Transverse colon (tissue), 4 donors: ENCODE measurements at regions not wholly inside any gene's neighbourhood (a gene's known extent, or its start where the extent isn't known, plus 50 kb on each side); places are given as distances from the start of the nearest gene placed in this dataset.

Source experiments
- DNase-seq: peaks from one replicate; pipeline ENCODE4 v3.0.0-alpha.2; 2019
- H3K27ac ChIP-seq, 4 donors: fragments of 200-600 bp; sonication (generic); 2 replicates each; pipeline ENCODE4 v1.5.1; 2016 to 2018; ENCODE audit warnings: inconsistent platforms in 4 of 4
- H3K27me3 ChIP-seq: fragments of 200-600 bp; sonication (generic); 2 replicates; pipeline ENCODE4 v1.5.1; 2017; ENCODE audit warnings: inconsistent platforms
- H3K36me3 ChIP-seq, 4 donors: fragments of 200-600 bp; sonication (generic); 2 replicates each; pipeline ENCODE4 v1.5.1; 2017 to 2019; ENCODE audit warnings: inconsistent platforms in 4 of 4
- H3K4me1 ChIP-seq, 4 donors: fragments of 200-600 bp; sonication (generic); 2 replicates each; pipeline ENCODE4 v1.5.1; 2017 to 2020; ENCODE audit warnings: inconsistent platforms in 4 of 4
- H3K4me3 ChIP-seq, 4 donors: fragments of 200-600 bp; sonication (generic); 1 replicate in 1 of 4; 2 replicates in 3 of 4; pipeline versions ENCODE4 v1.5.1 to v1.6.1; 2017 to 2019; ENCODE audit warnings: inconsistent platforms in 4 of 4
- H3K9me3 ChIP-seq, 2 donors: fragments of 200-600 bp; sonication (generic); 2 replicates each; pipeline ENCODE4 v1.5.1; 2017 to 2019; ENCODE audit warnings: inconsistent platforms in 2 of 2
- CTCF ChIP-seq, 5 experiments: fragments of 200-600 bp in 3 of 5; fragments of 450-650 bp in 2 of 5; sonication (generic) in 3 of 5; IDR thresholded peaks; 1 replicate in 2 of 5; 2 replicates in 3 of 5; pipeline ENCODE4 v1.5.1; 2016 to 2017; ENCODE audit warnings: antibody characterized with exemption in 5 of 5, inconsistent platforms in 3 of 5, mild to moderate bottlenecking in 2 of 5, moderate library complexity in 1 of 5
- EP300 ChIP-seq: sonication (generic); formaldehyde crosslinking; IDR thresholded peaks from one replicate; pipeline ENCODE4 v1.6.1; 2017; ENCODE audit warnings: antibody characterized with exemption, low read depth
- POLR2A ChIP-seq: fragments of 450-650 bp; IDR thresholded peaks from one replicate; pipeline ENCODE4 v1.6.1; 2016; ENCODE audit warnings: antibody characterized with exemption, mild to moderate bottlenecking, moderate library complexity
- POLR2AphosphoS5 ChIP-seq, 3 donors: sonication (generic); formaldehyde crosslinking; IDR thresholded peaks; one replicate each; pipeline ENCODE4 v1.6.1; 2016; ENCODE audit warnings: antibody characterized with exemption in 3 of 3
- WGBS, 2 donors: methylation state at CpG; one replicate each; pipeline ENCODE4 v1.1.5; 2018; ENCODE audit warnings: low coverage in 1 of 2; 5-methylcytosine and 5-hydroxymethylcytosine counted together
- in situ Hi-C, 4 donors: fragments of 200-750 bp; cut with MboI; loops; one replicate each; pipeline versions ENCODE4 v1.15.0 to v1.15.1; 2017; ENCODE audit warnings: low sequenced_read_pairs in 3 of 4, low pct_ligation_motif_present in 1 of 4, low pct_unique_long_range_greater_than_20kb in 1 of 4
- intact Hi-C: fragments of 100-400 bp; cut with DNase I; formaldehyde crosslinking; loops from one replicate; pipeline ENCODE4 v1.15.1; 2023; ENCODE audit warnings: low total_unique reads

- Histone ChIP-seq H3K4me3 (no peak overlapping the region), H3K4me1 (no peaks in the 10 kb centered on the region), H3K27me3 (no peaks in the 10 kb centered on the region), H3K36me3 (no peaks in the 10 kb centered on the region), H3K9me3 (no peaks in the 10 kb centered on the region), H3K27ac (no peak overlapping the region)
- no peak for TF ChIP-seq POLR2AphosphoS5 (IDR thresholded peaks at IDR 0.05)
- no peak for TF ChIP-seq POLR2A
- no peak for DNase-seq
- intact Hi-C loops: no loop called here
- in situ Hi-C loops: no loop called here
Observed at GRCh38 chr4:178288462-178288861, 846.2 kb upstream of the AGA start.

- 79 to 86% methylated on average over 6 of the region's 6 CpGs for WGBS, 2 donors
- intact Hi-C loops (loop anchor here (10.0 kb wide), 1 partner anchor 1581 kb away; no protein-coding TSS in a partner anchor), in situ Hi-C loops (no loop called here)
- no peak overlapping the region for H3K4me3 ChIP-seq
- H3K27ac ChIP-seq: no peak overlapping the region
- no peaks in the 10 kb centered on the region for H3K36me3 ChIP-seq
- no peaks in the 10 kb centered on the region for H3K9me3 ChIP-seq
- no peak for DNase-seq
- H3K27me3 ChIP-seq: no peaks in the 10 kb centered on the region
- no peak for TF ChIP-seq EP300
- no peak for TF ChIP-seq CTCF (IDR thresholded peaks at IDR 0.05)
- no peak for TF ChIP-seq POLR2AphosphoS5 (IDR thresholded peaks at IDR 0.05)
- no peak for TF ChIP-seq POLR2A
- no peaks in the 10 kb centered on the region for H3K4me1 ChIP-seq
Observed at GRCh38 chr4:178293601-178294000, 851.4 kb upstream of the AGA start.

GRCh38 chr4:178296669-178297068 lies 854.4 kb upstream of the AGA start:
- in situ Hi-C loops (no loop called here), intact Hi-C loops (loop anchor here (10.0 kb wide), 1 partner anchor 1578 kb away; no protein-coding TSS in a partner anchor)
- no peak overlapping the region for H3K4me3 ChIP-seq
- TF ChIP-seq POLR2AphosphoS5 (IDR thresholded peaks at IDR 0.05) (no peak), CTCF (IDR thresholded peaks at IDR 0.05) (no peak), POLR2A (no peak), EP300 (no peak)
- 100% methylated on average over 1 of the region's 1 CpG; no CpG with 5 or more reads in 1 of the 2 donors for WGBS, 2 donors
- no peaks in the 10 kb centered on the region for H3K9me3 ChIP-seq
- H3K36me3 ChIP-seq: no peaks in the 10 kb centered on the region
- H3K4me1 ChIP-seq: no peaks in the 10 kb centered on the region
- H3K27me3 ChIP-seq: no peaks in the 10 kb centered on the region
- DNase-seq: no peak
- H3K27ac ChIP-seq: no peak overlapping the region

GRCh38 chr4:178306565-178306964 lies 864.3 kb upstream of the AGA start:
- Histone ChIP-seq H3K36me3 (no peaks in the 10 kb centered on the region), H3K4me1 (peaks cover 0 to 2% (median 0%) of the 10 kb centered on the region in 4 donors), H3K4me3 (no peak overlapping the region), H3K9me3 (no peaks in the 10 kb centered on the region), H3K27me3 (no peaks in the 10 kb centered on the region), H3K27ac (no peak overlapping the region)
- TF ChIP-seq POLR2AphosphoS5 (IDR thresholded peaks at IDR 0.05) (no peak), EP300 (no peak), POLR2A (no peak), CTCF (IDR thresholded peaks at IDR 0.05) (no peak)
- WGBS, 2 donors: 62 to 100% methylated on average over 3 of the region's 3 CpGs
- DNase-seq: no peak
- in situ Hi-C loops: no loop called here
- intact Hi-C loops: no loop called here

- no peak for DNase-seq
- H3K27ac ChIP-seq: no peak overlapping the region
- H3K27me3 ChIP-seq: no peaks in the 10 kb centered on the region
- TF ChIP-seq CTCF (IDR thresholded peaks at IDR 0.05): no peak
- no peak for TF ChIP-seq POLR2A
- no peak for TF ChIP-seq POLR2AphosphoS5 (IDR thresholded peaks at IDR 0.05)
- TF ChIP-seq EP300: no peak
- intact Hi-C loops: no loop called here
- WGBS, 2 donors: 49% methylated on average over 2 of the region's 2 CpGs; no CpG with 5 or more reads in 1 of the 2 donors
- no peaks in the 10 kb centered on the region for H3K9me3 ChIP-seq
- H3K4me1 ChIP-seq: peaks cover 0 to 14% (median 4%) of the 10 kb centered on the region in 4 donors
- no peaks in the 10 kb centered on the region for H3K36me3 ChIP-seq
- H3K4me3 ChIP-seq: no peak overlapping the region
- in situ Hi-C loops: no loop called here
Observed at GRCh38 chr4:178309890-178310289, 867.7 kb upstream of the AGA start.
